IMR-90 (cell line): ENCODE measurements at regions not wholly inside any gene's neighbourhood (a gene's known extent, or its start where the extent isn't known, plus 50 kb on each side); places are given as distances from the start of the nearest gene placed in this dataset.

ENCODE experiments used
- ATAC-seq: fragments of 200-7000 bp; cut with Tn5 transposase; 2 replicates; pipeline ENCODE4 v1.9.1; 2020; ENCODE audit warnings: low read depth, mild to moderate bottlenecking, moderate library complexity
- BruUV-seq: library from RNA; stranded (reverse); fragments of 400-500 nt; replicated peaks from 2 replicates; lab custom pipeline; 2021; lab: Mats Ljungman, UMichigan
- CTCF ChIA-PET: fragments of 300-600 bp; formaldehyde crosslinking; extraction: SDS; loops from one replicate; lab custom pipeline; 2021; ENCODE audit warnings: antibody characterized with exemption; lab: Yijun Ruan, JAX
- POLR2A ChIA-PET: fragments of 300-600 bp; sonication (Branson Sonifier 250); formaldehyde crosslinking; loops from one replicate; lab custom pipeline; 2022; ENCODE audit warnings: antibody characterized with exemption; ENCODE audit not compliant: unreplicated experiment; lab: Charles Lee
- DNase-seq: peaks from one replicate; pipeline ENCODE4 v3.0.0; 2013
- H2AFZ ChIP-seq: replicated peaks from 2 replicates; pipeline ENCODE3; 2013; ENCODE audit warnings: low read length, mild to moderate bottlenecking; ENCODE audit not compliant: poor library complexity
- H2AK5ac ChIP-seq: 2 replicates; pipeline ENCODE4 v1.6.1; 2013; ENCODE audit warnings: low read depth, low read length, inconsistent platforms
- H2AK9ac ChIP-seq: replicated peaks from 2 replicates; pipeline ENCODE3; 2013; ENCODE audit warnings: mild to moderate bottlenecking, low read depth, low read length, moderate library complexity; ENCODE audit not compliant: poor library complexity
- H2BK120ac ChIP-seq: 2 replicates; pipeline ENCODE4 v1.6.1; 2013; ENCODE audit warnings: low read depth, low read length, inconsistent platforms
- H2BK15ac ChIP-seq: 3 replicates; pipeline ENCODE4 v1.6.1; 2013; ENCODE audit warnings: low read depth, low read length, inconsistent platforms
- H2BK20ac ChIP-seq: 2 replicates; pipeline ENCODE4 v1.6.1; 2013; ENCODE audit warnings: low read depth, mild to moderate bottlenecking, inconsistent platforms, low read length, moderate library complexity
- H2BK5ac ChIP-seq: 2 replicates; pipeline ENCODE4 v1.6.1; 2013; ENCODE audit warnings: mild to moderate bottlenecking, low read depth, low read length, inconsistent platforms; ENCODE audit not compliant: poor library complexity, severe bottlenecking
- H3K14ac ChIP-seq: replicated peaks from 2 replicates; pipeline ENCODE4 v1.6.1; 2013; ENCODE audit warnings: low read depth, low read length, inconsistent platforms
- H3K18ac ChIP-seq: 2 replicates; pipeline ENCODE4 v1.6.1; 2013; ENCODE audit warnings: low read depth, low read length, control low read depth
- H3K23ac ChIP-seq: 2 replicates; pipeline ENCODE4 v1.6.1; 2013; ENCODE audit warnings: low read depth, low read length, inconsistent platforms
- H3K27ac ChIP-seq: 2 replicates; pipeline ENCODE4 v1.5.1; 2013; ENCODE audit warnings: mild to moderate bottlenecking, control low read depth, low read length; ENCODE audit not compliant: insufficient read depth
- H3K27me3 ChIP-seq: 2 replicates; pipeline ENCODE4 v1.6.1; 2013; ENCODE audit warnings: low read length; ENCODE audit not compliant: control insufficient read depth, insufficient read depth
- H3K36me3 ChIP-seq: 2 replicates; pipeline ENCODE4 v1.6.1; 2013; ENCODE audit warnings: low read length, mixed read lengths; ENCODE audit not compliant: control insufficient read depth, insufficient read depth
- H3K4ac ChIP-seq: 2 replicates; pipeline ENCODE4 v1.6.1; 2013; ENCODE audit warnings: low read depth, low read length, inconsistent platforms
- H3K4me1 ChIP-seq: 2 replicates; pipeline ENCODE4 v1.6.1; 2013; ENCODE audit warnings: low read length, mixed read lengths; ENCODE audit not compliant: control insufficient read depth, insufficient read depth
- H3K4me2 ChIP-seq: 2 replicates; pipeline ENCODE4 v1.6.1; 2013; ENCODE audit warnings: low read depth, mild to moderate bottlenecking, control low read depth, low read length, moderate library complexity
- H3K4me3 ChIP-seq: 2 replicates; pipeline ENCODE4 v1.5.1; 2013; ENCODE audit warnings: low read depth, mild to moderate bottlenecking, control low read depth, low read length, moderate library complexity; ENCODE audit not compliant: insufficient read depth
- H3K56ac ChIP-seq: 2 replicates; pipeline ENCODE4 v1.6.1; 2013; ENCODE audit warnings: low read length, inconsistent platforms; ENCODE audit not compliant: insufficient read depth; ENCODE audit errors: extremely low read depth
- H3K79me1 ChIP-seq, 2 experiments: 2 replicates each; pipeline ENCODE4 v1.6.1; 2013; ENCODE audit warnings: low read length in 2 of 2, inconsistent platforms in 1 of 2, low read depth in 1 of 2
- H3K9ac ChIP-seq: 2 replicates; pipeline ENCODE4 v1.6.1; 2013; ENCODE audit warnings: low read depth, low read length, control low read depth
- H3K9me1 ChIP-seq: 2 replicates; pipeline ENCODE4 v1.6.1; 2013; ENCODE audit warnings: low read length, inconsistent platforms; ENCODE audit not compliant: insufficient read depth
- H3K9me3 ChIP-seq: 2 replicates; pipeline ENCODE4 v1.6.1; 2013; ENCODE audit warnings: low read length; ENCODE audit not compliant: control insufficient read depth, insufficient read depth
- H4K20me1 ChIP-seq: 2 replicates; pipeline ENCODE4 v1.6.1; 2013; ENCODE audit warnings: low read length, inconsistent platforms; ENCODE audit not compliant: insufficient read depth
- H4K5ac ChIP-seq: 2 replicates; pipeline ENCODE4 v1.6.1; 2013; ENCODE audit warnings: mild to moderate bottlenecking, low read depth, low read length, control low read depth
- H4K8ac ChIP-seq, 2 experiments: 2 replicates each; pipeline ENCODE4 v1.6.1; 2013; ENCODE audit warnings: low read depth in 2 of 2, low read length in 2 of 2, control low read depth in 1 of 2, inconsistent platforms in 1 of 2
- H4K91ac ChIP-seq: 2 replicates; pipeline ENCODE4 v1.6.1; 2013; ENCODE audit warnings: low read depth, low read length, inconsistent platforms; ENCODE audit not compliant: insufficient read depth
- FOS ChIP-seq: fragments of 150-350 bp; IDR thresholded peaks from 2 replicates; pipeline ENCODE4 v1.6.1; 2016; ENCODE audit warnings: low read depth, low read length
- NFE2L2 ChIP-seq: fragments of 150-350 bp; IDR thresholded peaks from 2 replicates; pipeline ENCODE4 v1.6.1; 2016; ENCODE audit warnings: low read depth, mild to moderate bottlenecking, low read length
- SMC3 ChIP-seq: fragments of 150-350 bp; IDR thresholded peaks from 2 replicates; pipeline ENCODE4 v1.6.1; 2016; ENCODE audit warnings: low read depth, mild to moderate bottlenecking, antibody characterized with exemption, low read length, moderate library complexity
- USF2 ChIP-seq: fragments of 150-350 bp; IDR thresholded peaks from 2 replicates; pipeline ENCODE4 v1.6.1; 2017; ENCODE audit warnings: mild to moderate bottlenecking, antibody characterized with exemption, low read length, low read depth
- dilution Hi-C: fragments of 300-500 bp; cut with HindIII; formaldehyde crosslinking; loops from one replicate; pipeline ENCODE4 v1.14.3; 2018; ENCODE audit warnings: low sequenced_read_pairs; ENCODE audit not compliant: unreplicated experiment
- in situ Hi-C: fragments of 300-500 bp; cut with MboI; formaldehyde crosslinking; loops from 3 replicates; pipeline ENCODE4 v1.14.3; 2019; ENCODE audit warnings: low sequenced_read_pairs, inconsistent platforms, mixed read lengths
- intact Hi-C: fragments of 100-400 bp; cut with micrococcal nuclease; formaldehyde crosslinking; loops from 2 replicates; pipeline ENCODE4 v1.10.0; 2022

GRCh38 chr21:26397545-26397944, 175.5 kb downstream of the CYYR1 start:
- no peaks in the 10 kb centered on the region for H3K4me1 ChIP-seq
- H3K18ac ChIP-seq = no peak overlapping the region
- dilution Hi-C loops (no loop called here), intact Hi-C loops (no loop called here), in situ Hi-C loops (no loop called here)
- no peak overlapping the region for H3K14ac ChIP-seq
- H3K4me2 ChIP-seq = no peak overlapping the region
- H3K27ac ChIP-seq = no peak overlapping the region
- no peak overlapping the region for H3K4me3 ChIP-seq
- no peak overlapping the region for H2BK120ac ChIP-seq
- no peak overlapping the region for H2AK5ac ChIP-seq
- no TSS peak for BruUV-seq
- CTCF ChIA-PET = no interaction called here
- 0 out of 2 replicates have a peak, but pooled peaks cover 2% of the 10 kb centered on the region for H3K9me3 ChIP-seq
- no peak overlapping the region for H3K23ac ChIP-seq
- POLR2A ChIA-PET = no interaction called here
- H4K8ac ChIP-seq = no peak overlapping the region
- no peak overlapping the region for H3K4ac ChIP-seq
- no peak overlapping the region for H2AK9ac ChIP-seq
- H4K91ac ChIP-seq = no peak overlapping the region
- no peak overlapping the region for H3K56ac ChIP-seq
- DNase-seq = no peak
- no peak overlapping the region for H3K9ac ChIP-seq
- H3K27me3 ChIP-seq = no peaks in the 10 kb centered on the region
- no peaks in the 10 kb centered on the region for H4K20me1 ChIP-seq
- H2BK15ac ChIP-seq = no peak overlapping the region
- TF ChIP-seq USF2 = no peak
- TF ChIP-seq NFE2L2 = no peak
- TF ChIP-seq SMC3 = no peak
- no peak for TF ChIP-seq FOS
- no peak overlapping the region for H2AFZ ChIP-seq
- H3K9me1 ChIP-seq = no peaks in the 10 kb centered on the region
- no peaks in the 10 kb centered on the region for H3K36me3 ChIP-seq
- H4K5ac ChIP-seq = no peak overlapping the region
- H2BK20ac ChIP-seq = no peak overlapping the region
- ATAC-seq = no peak
- no peak overlapping the region for H2BK5ac ChIP-seq
- H3K79me1 ChIP-seq = no peaks in the 10 kb centered on the region
